SK-N-SH (cell line): ENCODE measurements at regions not wholly inside any gene's neighbourhood (a gene's known extent, or its start where the extent isn't known, plus 50 kb on each side); places are given as distances from the start of the nearest gene placed in this dataset.

Experiments used
- CTCF ChIA-PET: fragments of 300-600, 350-600 bp; formaldehyde crosslinking; extraction: SDS; loops from one replicate; lab custom pipeline; 2021; lab: Yijun Ruan, JAX
- POLR2A ChIA-PET: fragments of 350-600 bp; sonication (Branson Sonifier 250); formaldehyde crosslinking; extraction: SDS; loops from one replicate; lab custom pipeline; 2020; ENCODE audit warnings: antibody characterized with exemption, inconsistent platforms; lab: Yijun Ruan, JAX
- DNase-seq: peaks from one replicate; pipeline ENCODE4 v3.0.0; 2012
- H2AFZ ChIP-seq: fragments of 200-600 bp; sonication (generic); 2 replicates; pipeline ENCODE4 v1.8.1; 2016; ENCODE audit warnings: antibody characterized with exemption, mild to moderate bottlenecking, low read depth
- H3F3A ChIP-seq: fragments of 200-600 bp; sonication (generic); replicated peaks from 2 replicates; pipeline ENCODE3; 2016; ENCODE audit warnings: antibody characterized with exemption, mild to moderate bottlenecking; ENCODE audit not compliant: insufficient read depth
- H3K27ac ChIP-seq, 2 experiments: fragments of 200-500 bp in 1 of 2; fragments of 200-600 bp in 1 of 2; sonication (Bioruptor generic) in 1 of 2; sonication (generic), shearing (Covaris generic) in 1 of 2; 2 replicates each; pipeline versions ENCODE4 v1.5.1 to v1.6.1; 2014 to 2016; ENCODE audit warnings: low read depth in 2 of 2, inconsistent platforms in 1 of 2, low read length in 1 of 2, mild to moderate bottlenecking in 1 of 2, mixed read lengths in 1 of 2
- H3K27me3 ChIP-seq: fragments of 200-600 bp; sonication (generic), shearing (Covaris generic); 2 replicates; pipeline ENCODE4 v1.6.1; 2016; ENCODE audit warnings: mixed run types; ENCODE audit not compliant: insufficient read depth
- H3K36me3 ChIP-seq, 2 experiments: fragments of 200-500 bp in 1 of 2; fragments of 200-600 bp in 1 of 2; sonication (Bioruptor generic) in 1 of 2; sonication (generic) in 1 of 2; replicated peaks in 1 of 2; 2 replicates each; pipeline versions ENCODE3 to v1.5.1; 2014 to 2016; ENCODE audit warnings: low read length in 1 of 2, mild to moderate bottlenecking in 1 of 2; ENCODE audit not compliant: insufficient read depth in 2 of 2, control insufficient read depth in 1 of 2
- H3K4me1 ChIP-seq, 2 experiments: fragments of 200-500 bp in 1 of 2; fragments of 200-600 bp in 1 of 2; sonication (Bioruptor generic) in 1 of 2; sonication (generic), shearing (Covaris generic) in 1 of 2; 2 replicates each; pipeline versions ENCODE4 v1.5.1 to v1.6.1; 2014 to 2016; ENCODE audit warnings: low read depth in 1 of 2, low read length in 1 of 2, mixed run types in 1 of 2; ENCODE audit not compliant: insufficient read depth in 2 of 2, control insufficient read depth in 1 of 2
- H3K4me2 ChIP-seq: fragments of 200-600 bp; sonication (generic), shearing (Covaris generic); 2 replicates; pipeline ENCODE4 v1.6.1; 2017; ENCODE audit warnings: mixed run types
- H3K4me3 ChIP-seq, 2 experiments: fragments of 200-500 bp in 1 of 2; fragments of 200-600 bp in 1 of 2; sonication (Bioruptor generic) in 1 of 2; sonication (generic), shearing (Covaris generic) in 1 of 2; 2 replicates each; pipeline versions ENCODE4 v1.5.1 to v1.8.1; 2014 to 2016; ENCODE audit warnings: low read depth in 2 of 2, inconsistent platforms in 1 of 2, low read length in 1 of 2, mild to moderate bottlenecking in 1 of 2, mixed read lengths in 1 of 2, moderate library complexity in 1 of 2
- H3K79me2 ChIP-seq: fragments of 200-600 bp; sonication (generic); 2 replicates; pipeline ENCODE4 v1.8.1; 2017; ENCODE audit warnings: mild to moderate bottlenecking; ENCODE audit not compliant: insufficient read depth
- H3K9ac ChIP-seq: fragments of 200-600 bp; sonication (generic); 2 replicates; pipeline ENCODE4 v1.6.1; 2017; ENCODE audit warnings: mixed run types
- H3K9me2 ChIP-seq: fragments of 200-600 bp; sonication (generic); 2 replicates; pipeline ENCODE4 v1.6.1; 2017; ENCODE audit warnings: mixed run types
- H3K9me3 ChIP-seq: fragments of 200-600 bp; sonication (generic); 2 replicates; pipeline ENCODE4 v1.6.1; 2017; ENCODE audit warnings: mixed run types, mild to moderate bottlenecking, moderate library complexity
- H4K20me1 ChIP-seq: fragments of 200-600 bp; sonication (generic); 2 replicates; pipeline ENCODE4 v1.6.1; 2017; ENCODE audit warnings: mild to moderate bottlenecking, mixed run types; ENCODE audit not compliant: insufficient read depth
- CHD2 ChIP-seq: fragments of 150-350 bp; IDR thresholded peaks from 2 replicates; pipeline ENCODE4 v1.6.1; 2018; ENCODE audit warnings: low read length; ENCODE audit not compliant: partially characterized antibody
- ELF1 ChIP-seq: IDR thresholded peaks from 2 replicates; pipeline ENCODE4 v1.4.0; 2012
- EP300 ChIP-seq, 2 experiments: IDR thresholded peaks; 2 replicates each; pipeline versions ENCODE4 v1.4.0 to v1.6.1; 2012; ENCODE audit warnings: borderline replicate concordance in 1 of 2, low read depth in 1 of 2, low read length in 1 of 2
- EZH2phosphoT487 ChIP-seq: fragments of 200-600 bp; sonication (generic); IDR thresholded peaks from 2 replicates; pipeline ENCODE4 v1.6.1; 2017; ENCODE audit warnings: low read depth, mixed run types, mild to moderate bottlenecking, antibody characterized with exemption, moderate library complexity, borderline replicate concordance
- FOSL2 ChIP-seq: IDR thresholded peaks from 2 replicates; pipeline ENCODE4 v1.4.0; 2012; ENCODE audit warnings: low read depth, mild to moderate bottlenecking, moderate library complexity, borderline replicate concordance
- FOXJ3 ChIP-seq: sonication (generic); formaldehyde crosslinking; IDR thresholded peaks from 2 replicates; pipeline ENCODE4 v1.5.1; 2020; ENCODE audit warnings: mild to moderate bottlenecking, missing genetic modification reagents
- FOXM1 ChIP-seq: IDR thresholded peaks from 2 replicates; pipeline ENCODE4 v1.4.0; 2012; ENCODE audit warnings: low read depth, mild to moderate bottlenecking
- GABPA ChIP-seq: IDR thresholded peaks from 2 replicates; pipeline ENCODE4 v1.4.0; 2012; ENCODE audit warnings: low read depth, mild to moderate bottlenecking
- GATA2 ChIP-seq: sonication (generic); formaldehyde crosslinking; IDR thresholded peaks from 2 replicates; pipeline ENCODE4 v1.5.0; 2020; ENCODE audit warnings: mild to moderate bottlenecking, missing genetic modification reagents
- JUND ChIP-seq: IDR thresholded peaks from 2 replicates; pipeline ENCODE4 v1.4.0; 2012
- MXI1 ChIP-seq: IDR thresholded peaks from 2 replicates; pipeline ENCODE4 v1.6.1; 2012; ENCODE audit warnings: mild to moderate bottlenecking, low read depth, low read length, improper control_type of control experiment
- NFIC ChIP-seq: IDR thresholded peaks from 2 replicates; pipeline ENCODE4 v1.4.0; 2012; ENCODE audit warnings: borderline replicate concordance
- NRF1 ChIP-seq: IDR thresholded peaks from 2 replicates; pipeline ENCODE4 v1.6.1; 2012; ENCODE audit warnings: low read depth, mild to moderate bottlenecking, low read length
- RAD21 ChIP-seq: IDR thresholded peaks from 2 replicates; pipeline ENCODE4 v1.6.1; 2012; ENCODE audit warnings: mild to moderate bottlenecking, low read length
- SIN3A ChIP-seq: IDR thresholded peaks from 2 replicates; pipeline ENCODE4 v1.6.1; 2012; ENCODE audit warnings: low read depth, mild to moderate bottlenecking, low read length, moderate library complexity, borderline replicate concordance
- TAF1 ChIP-seq: IDR thresholded peaks from 2 replicates; pipeline ENCODE4 v1.6.1; 2012; ENCODE audit warnings: low read depth, mild to moderate bottlenecking, low read length, moderate library complexity, borderline replicate concordance
- TCF12 ChIP-seq: IDR thresholded peaks from 2 replicates; pipeline ENCODE4 v1.4.0; 2012
- TEAD4 ChIP-seq: IDR thresholded peaks from 2 replicates; pipeline ENCODE4 v1.4.0; 2012; ENCODE audit warnings: mild to moderate bottlenecking, borderline replicate concordance; ENCODE audit not compliant: insufficient read depth
- YY1 ChIP-seq: IDR thresholded peaks from 2 replicates; pipeline ENCODE4 v1.4.0; 2012; ENCODE audit warnings: low read depth, mild to moderate bottlenecking
- WGBS: methylation state at CpG from one replicate; pipeline ENCODE4 v1.1.6; 2017; ENCODE audit warnings: low lambda C conversion rate; 5-methylcytosine and 5-hydroxymethylcytosine counted together
- TF ChIP-seq, protein P1 (sequence below): IDR thresholded peaks from 2 replicates; pipeline ENCODE4 v1.4.0; 2012; ENCODE audit warnings: low read depth
- TF ChIP-seq, protein P2 (sequence below): fragments of 150-350 bp; IDR thresholded peaks from 2 replicates; pipeline ENCODE4 v1.6.1; 2017; ENCODE audit warnings: antibody characterized with exemption, low read length, low read depth, borderline replicate concordance
- TF ChIP-seq, protein P3 (sequence below): fragments of 200-600 bp; sonication (generic); IDR thresholded peaks from 2 replicates; pipeline ENCODE4 v1.6.1; 2017; ENCODE audit warnings: antibody characterized with exemption, mild to moderate bottlenecking, moderate library complexity
- TF ChIP-seq, protein P4 (sequence below): IDR thresholded peaks from 2 replicates; pipeline ENCODE4; 2012

DNA sequence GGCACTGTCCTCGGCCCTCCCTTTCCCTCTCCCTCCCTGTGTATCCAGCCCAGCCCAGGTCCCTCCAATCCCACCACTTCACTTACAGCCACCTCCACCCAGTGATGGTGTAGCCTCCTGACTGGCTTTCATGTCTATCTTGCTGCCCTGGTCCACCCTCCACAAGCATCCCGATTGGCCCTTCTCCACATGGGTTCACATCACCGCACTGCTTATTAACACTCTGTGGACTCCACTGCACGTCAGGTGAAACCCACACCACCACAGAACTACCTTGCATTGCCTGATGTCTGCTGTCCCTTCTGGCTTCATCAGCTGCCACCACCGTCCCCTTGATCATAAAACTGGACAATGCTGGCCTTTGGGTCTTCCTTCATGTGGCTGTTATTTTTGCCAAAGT is 220.4 kb upstream of the ARID1B start:
- H3K9me3 ChIP-seq: no peaks in the 10 kb centered on the region
- no peak overlapping the region for H3K9ac ChIP-seq
- H3K27me3 ChIP-seq: no peaks in the 10 kb centered on the region
- ChIA-PET CTCF (no interaction called here), POLR2A (no interaction called here)
- H3K27ac ChIP-seq: no peak overlapping the region
- H3K4me3 ChIP-seq: no peak overlapping the region
- H2AFZ ChIP-seq: no peak overlapping the region
- no peaks in the 10 kb centered on the region for H3K79me2 ChIP-seq
- no peaks in the 10 kb centered on the region for H4K20me1 ChIP-seq
- no peaks in the 10 kb centered on the region for H3F3A ChIP-seq
- no peak overlapping the region for H3K4me2 ChIP-seq
- H3K9me2 ChIP-seq: no peaks in the 10 kb centered on the region
- H3K4me1 ChIP-seq: no peaks in the 10 kb centered on the region; a peak in 1 of 4 replicates
- TF ChIP-seq ELF1: no peak
- TF ChIP-seq, protein P1, sequence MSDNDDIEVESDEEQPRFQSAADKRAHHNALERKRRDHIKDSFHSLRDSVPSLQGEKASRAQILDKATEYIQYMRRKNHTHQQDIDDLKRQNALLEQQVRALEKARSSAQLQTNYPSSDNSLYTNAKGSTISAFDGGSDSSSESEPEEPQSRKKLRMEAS: no peak
- no peak for TF ChIP-seq MXI1
- TF ChIP-seq EZH2phosphoT487: no peak
- TF ChIP-seq, protein P2, sequence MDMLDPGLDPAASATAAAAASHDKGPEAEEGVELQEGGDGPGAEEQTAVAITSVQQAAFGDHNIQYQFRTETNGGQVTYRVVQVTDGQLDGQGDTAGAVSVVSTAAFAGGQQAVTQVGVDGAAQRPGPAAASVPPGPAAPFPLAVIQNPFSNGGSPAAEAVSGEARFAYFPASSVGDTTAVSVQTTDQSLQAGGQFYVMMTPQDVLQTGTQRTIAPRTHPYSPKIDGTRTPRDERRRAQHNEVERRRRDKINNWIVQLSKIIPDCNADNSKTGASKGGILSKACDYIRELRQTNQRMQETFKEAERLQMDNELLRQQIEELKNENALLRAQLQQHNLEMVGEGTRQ: no peak
- TF ChIP-seq TEAD4: no peak
- TF ChIP-seq, protein P3, sequence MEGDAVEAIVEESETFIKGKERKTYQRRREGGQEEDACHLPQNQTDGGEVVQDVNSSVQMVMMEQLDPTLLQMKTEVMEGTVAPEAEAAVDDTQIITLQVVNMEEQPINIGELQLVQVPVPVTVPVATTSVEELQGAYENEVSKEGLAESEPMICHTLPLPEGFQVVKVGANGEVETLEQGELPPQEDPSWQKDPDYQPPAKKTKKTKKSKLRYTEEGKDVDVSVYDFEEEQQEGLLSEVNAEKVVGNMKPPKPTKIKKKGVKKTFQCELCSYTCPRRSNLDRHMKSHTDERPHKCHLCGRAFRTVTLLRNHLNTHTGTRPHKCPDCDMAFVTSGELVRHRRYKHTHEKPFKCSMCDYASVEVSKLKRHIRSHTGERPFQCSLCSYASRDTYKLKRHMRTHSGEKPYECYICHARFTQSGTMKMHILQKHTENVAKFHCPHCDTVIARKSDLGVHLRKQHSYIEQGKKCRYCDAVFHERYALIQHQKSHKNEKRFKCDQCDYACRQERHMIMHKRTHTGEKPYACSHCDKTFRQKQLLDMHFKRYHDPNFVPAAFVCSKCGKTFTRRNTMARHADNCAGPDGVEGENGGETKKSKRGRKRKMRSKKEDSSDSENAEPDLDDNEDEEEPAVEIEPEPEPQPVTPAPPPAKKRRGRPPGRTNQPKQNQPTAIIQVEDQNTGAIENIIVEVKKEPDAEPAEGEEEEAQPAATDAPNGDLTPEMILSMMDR: no peak
- no peak for TF ChIP-seq EP300 (IDR thresholded peaks at IDR 0.05; ENCODE audit: borderline replicate concordance in 1 of 2, low read depth in 1 of 2, low read length in 1 of 2)
- no peak for TF ChIP-seq NFIC
- TF ChIP-seq GATA2 (CRISPR knock-in tag): no peak
- TF ChIP-seq CHD2: no peak
- no peak for TF ChIP-seq FOXJ3
- TF ChIP-seq NRF1: no peak
- TF ChIP-seq JUND: no peak
- TF ChIP-seq TCF12: no peak
- WGBS: 51% methylated on average over 5 of the region's 5 CpGs
- no peak for DNase-seq
- H3K36me3 ChIP-seq: no peaks in the 10 kb centered on the region

DNA sequence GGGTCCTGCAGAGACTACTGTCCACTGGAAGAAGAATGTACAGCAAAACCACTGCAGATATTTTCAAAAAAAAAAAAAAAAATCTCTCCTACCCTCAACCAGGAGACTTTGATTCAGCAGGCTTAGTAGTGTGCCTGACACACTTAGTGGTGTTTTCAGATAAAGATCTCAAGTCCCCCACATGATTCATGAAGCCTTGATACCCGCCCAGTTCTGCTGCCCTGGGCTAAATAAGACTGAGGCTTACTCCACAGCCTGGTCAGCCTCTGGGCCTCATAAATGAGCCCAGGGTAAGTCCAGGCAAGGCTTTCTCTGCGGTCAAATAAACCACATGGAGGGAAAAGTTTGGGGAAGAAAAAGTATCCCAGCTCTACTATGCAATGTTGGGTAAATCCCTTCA is 222.1 kb upstream of the ARID1B start:
- Histone ChIP-seq H3K9ac (no peak overlapping the region), H3K27me3 (no peaks in the 10 kb centered on the region), H3F3A (no peaks in the 10 kb centered on the region), H3K9me3 (no peaks in the 10 kb centered on the region), H3K36me3 (no peaks in the 10 kb centered on the region), H3K4me2 (no peak overlapping the region), H3K4me1 (no peaks in the 10 kb centered on the region; a peak in 1 of 4 replicates), H4K20me1 (no peaks in the 10 kb centered on the region), H3K79me2 (no peaks in the 10 kb centered on the region), H3K4me3 (no peak overlapping the region), H2AFZ (no peak overlapping the region), H3K9me2 (no peaks in the 10 kb centered on the region), H3K27ac (no peak overlapping the region)
- CTCF ChIA-PET: no interaction called here
- DNase-seq: no peak
- 29% methylated on average over 2 of the region's 2 CpGs for WGBS
- POLR2A ChIA-PET: no interaction called here
- TF ChIP-seq, protein P1: no peak
- TF ChIP-seq GABPA (no peak), FOSL2 (no peak), NRF1 (no peak), RAD21 (no peak), YY1 (no peak), FOXM1 (no peak), SIN3A (no peak), EZH2phosphoT487 (no peak), TAF1 (no peak)
- TF ChIP-seq, protein P2: no peak
- TF ChIP-seq, protein P4, sequence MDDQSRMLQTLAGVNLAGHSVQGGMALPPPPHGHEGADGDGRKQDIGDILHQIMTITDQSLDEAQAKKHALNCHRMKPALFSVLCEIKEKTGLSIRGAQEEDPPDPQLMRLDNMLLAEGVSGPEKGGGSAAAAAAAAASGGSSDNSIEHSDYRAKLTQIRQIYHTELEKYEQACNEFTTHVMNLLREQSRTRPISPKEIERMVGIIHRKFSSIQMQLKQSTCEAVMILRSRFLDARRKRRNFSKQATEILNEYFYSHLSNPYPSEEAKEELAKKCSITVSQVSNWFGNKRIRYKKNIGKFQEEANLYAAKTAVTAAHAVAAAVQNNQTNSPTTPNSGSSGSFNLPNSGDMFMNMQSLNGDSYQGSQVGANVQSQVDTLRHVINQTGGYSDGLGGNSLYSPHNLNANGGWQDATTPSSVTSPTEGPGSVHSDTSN: no peak
- TF ChIP-seq, protein P3: no peak
